HEK293T (cell line): ENCODE measurements at regions not wholly inside any gene's neighbourhood (a gene's known extent, or its start where the extent isn't known, plus 50 kb on each side); places are given as distances from the start of the nearest gene placed in this dataset.
"Not testable (repeated sequence)": the region's sequence is repeated elsewhere in the genome, so short reads cannot be mapped to it uniquely, and the experiment has no call there.

Experiments used
- CTCF ChIA-PET: fragments of 350-600 bp; formaldehyde crosslinking; extraction: SDS; loops from one replicate; lab custom pipeline; 2021; ENCODE audit warnings: antibody characterized with exemption, inconsistent platforms; lab: Yijun Ruan, JAX
- POLR2A ChIA-PET: fragments of 350-600 bp; formaldehyde crosslinking; extraction: SDS; loops from one replicate; lab custom pipeline; 2020; ENCODE audit warnings: antibody characterized with exemption, inconsistent platforms; lab: Yijun Ruan, JAX
- DNase-seq: peaks from one replicate; pipeline ENCODE4 v3.0.0; 2012; ENCODE audit warnings: mixed read lengths; ENCODE audit errors: extremely low spot score
- ARNT ChIP-seq: fragments of 450-650 bp; IDR thresholded peaks from 2 replicates; pipeline ENCODE4 v1.6.1; 2017; ENCODE audit warnings: mild to moderate bottlenecking
- BHLHE40 ChIP-seq: fragments of 450-650 bp; IDR thresholded peaks from 2 replicates; pipeline ENCODE4 v1.6.1; 2016; ENCODE audit warnings: mild to moderate bottlenecking, moderate library complexity, borderline replicate concordance
- CTBP1 ChIP-seq: fragments of 450-650 bp; IDR thresholded peaks from 2 replicates; pipeline ENCODE4 v1.6.1; 2016; ENCODE audit warnings: borderline replicate concordance
- ELF4 ChIP-seq: fragments of 450-650 bp; IDR thresholded peaks from 2 replicates; pipeline ENCODE4 v1.6.1; 2017; ENCODE audit warnings: antibody characterized with exemption
- FOXA1 ChIP-seq: fragments of 450-650 bp; IDR thresholded peaks from 2 replicates; pipeline ENCODE4 v1.6.1; 2016; ENCODE audit warnings: mild to moderate bottlenecking
- FOXK2 ChIP-seq: fragments of 450-650 bp; IDR thresholded peaks from 2 replicates; pipeline ENCODE4 v1.6.1; 2016; ENCODE audit warnings: mild to moderate bottlenecking
- FOXM1 ChIP-seq: fragments of 450-650 bp; IDR thresholded peaks from 2 replicates; pipeline ENCODE4 v1.6.1; 2017; ENCODE audit warnings: mild to moderate bottlenecking, borderline replicate concordance
- HDGF ChIP-seq: fragments of 450-650 bp; IDR thresholded peaks from 2 replicates; pipeline ENCODE4 v1.6.1; 2017; ENCODE audit warnings: antibody characterized with exemption, borderline replicate concordance
- L3MBTL2 ChIP-seq: fragments of 450-650 bp; conservative IDR thresholded peaks from 2 replicates; pipeline ENCODE4 v1.6.1; 2016; ENCODE audit warnings: mild to moderate bottlenecking
- LEF1 ChIP-seq: fragments of 450-650 bp; IDR thresholded peaks from 2 replicates; pipeline ENCODE4 v1.6.1; 2017; ENCODE audit warnings: mild to moderate bottlenecking, borderline replicate concordance
- NFRKB ChIP-seq: fragments of 450-650 bp; IDR thresholded peaks from 2 replicates; pipeline ENCODE4 v1.6.1; 2016; ENCODE audit warnings: mild to moderate bottlenecking, moderate library complexity
- PKNOX1 ChIP-seq: fragments of 450-650 bp; IDR thresholded peaks from 2 replicates; pipeline ENCODE4 v1.6.1; 2016
- SP1 ChIP-seq: fragments of 450-650 bp; IDR thresholded peaks from 2 replicates; pipeline ENCODE4 v1.6.1; 2017
- SUZ12 ChIP-seq: fragments of 450-650 bp; IDR thresholded peaks from 2 replicates; pipeline ENCODE4 v1.6.1; 2016; ENCODE audit warnings: mild to moderate bottlenecking
- TARDBP ChIP-seq: fragments of 450-650 bp; IDR thresholded peaks from 2 replicates; pipeline ENCODE4 v1.6.1; 2016
- ZNF384 ChIP-seq: fragments of 450-650 bp; IDR thresholded peaks from 2 replicates; pipeline ENCODE4 v1.6.1; 2016

DNA sequence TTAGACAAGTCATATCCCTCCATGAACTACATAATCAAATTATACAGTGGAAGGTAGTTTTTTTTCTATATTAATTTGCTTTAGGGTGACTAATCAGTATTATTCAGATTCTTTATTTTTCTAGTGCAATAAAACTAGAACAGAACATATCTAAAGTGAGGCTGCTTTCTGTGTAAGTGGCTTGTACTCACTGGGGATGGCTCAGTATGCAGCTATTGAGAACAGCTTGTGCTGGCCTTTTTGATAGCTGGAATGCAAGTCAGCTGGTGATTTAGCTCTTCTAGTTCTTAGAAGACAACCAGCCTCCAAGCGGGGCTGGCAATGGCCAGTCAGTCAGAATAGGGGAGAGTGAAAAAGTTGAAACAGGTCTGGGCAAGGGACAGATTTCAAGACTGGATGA lies 119.4 kb downstream of the BLID start:
- no peak for DNase-seq
- CTCF ChIA-PET, result no interaction called here
- POLR2A ChIA-PET, result no interaction called here
- TF ChIP-seq ZNF384, result no peak
- TF ChIP-seq FOXK2, result no peak
- no peak for TF ChIP-seq FOXA1
- TF ChIP-seq TARDBP, result no peak

DNA sequence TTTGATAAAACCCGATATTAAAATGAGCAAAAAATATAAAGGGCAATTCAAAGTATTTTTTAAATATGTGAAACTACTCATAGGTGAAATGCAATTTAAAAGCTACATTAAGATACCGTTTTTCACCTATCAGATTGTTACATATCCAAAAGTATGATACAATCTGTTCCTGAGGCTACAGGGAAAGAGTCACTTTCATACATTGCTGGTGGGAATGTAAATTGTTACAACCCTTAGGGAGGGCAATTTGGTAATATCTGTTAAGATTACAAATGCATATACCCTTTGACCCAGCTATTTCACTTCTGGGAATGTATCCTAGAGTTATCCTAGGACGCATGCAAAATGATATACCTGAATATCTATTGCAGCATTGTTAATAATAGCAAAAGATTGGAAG lies 132.1 kb downstream of the BLID start:
- ChIA-PET CTCF (interaction anchor here (0.6 kb wide), 1 partner anchor 18 kb away, joined by 3 read pairs; no protein-coding TSS in a partner anchor), POLR2A (no interaction called here)
- TF ChIP-seq ZNF384 (no peak), ARNT (no peak), PKNOX1 (no peak), L3MBTL2 (no peak), LEF1 (no peak), FOXM1 (no peak), HDGF (no peak), CTBP1 (no peak), SP1 (no peak), BHLHE40 (no peak), TARDBP (no peak), FOXK2 (no peak), FOXA1 (no peak), NFRKB (no peak), SUZ12 (no peak), ELF4 (no peak)
- DNase-seq, result no peak

DNA sequence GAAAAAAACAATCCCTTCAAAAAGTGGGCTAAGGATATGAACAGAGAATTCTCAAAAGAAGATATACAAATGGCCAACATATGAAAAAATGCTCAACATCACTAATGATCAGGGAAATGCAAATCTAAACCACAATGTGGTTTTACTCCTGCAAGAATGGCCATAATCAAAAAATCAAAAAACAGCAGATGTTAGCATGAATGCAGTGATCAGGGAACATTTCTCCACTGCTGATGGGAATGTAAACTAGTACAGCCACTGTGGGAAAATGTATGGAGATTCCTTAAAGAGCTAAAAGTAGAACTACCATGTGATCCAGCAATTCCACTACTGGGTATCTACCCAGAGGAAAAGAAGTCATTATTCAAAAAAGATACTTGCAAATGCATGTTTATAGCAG lies 138.1 kb downstream of the BLID start:
- DNase-seq, CTCF ChIA-PET, POLR2A ChIA-PET: not testable (repeated sequence)

GRCh38 chr11:121968638-121969037 lies 147.4 kb downstream of the BLID start:
- ChIA-PET POLR2A (no interaction called here), CTCF (no interaction called here)
- no peak for TF ChIP-seq ARNT
- TF ChIP-seq BHLHE40, result no peak
- TF ChIP-seq ZNF384, result no peak
- TF ChIP-seq HDGF, result no peak
- TF ChIP-seq ELF4, result no peak
- TF ChIP-seq CTBP1, result no peak
- TF ChIP-seq TARDBP, result no peak
- TF ChIP-seq NFRKB, result no peak
- DNase-seq, result no peak

DNA sequence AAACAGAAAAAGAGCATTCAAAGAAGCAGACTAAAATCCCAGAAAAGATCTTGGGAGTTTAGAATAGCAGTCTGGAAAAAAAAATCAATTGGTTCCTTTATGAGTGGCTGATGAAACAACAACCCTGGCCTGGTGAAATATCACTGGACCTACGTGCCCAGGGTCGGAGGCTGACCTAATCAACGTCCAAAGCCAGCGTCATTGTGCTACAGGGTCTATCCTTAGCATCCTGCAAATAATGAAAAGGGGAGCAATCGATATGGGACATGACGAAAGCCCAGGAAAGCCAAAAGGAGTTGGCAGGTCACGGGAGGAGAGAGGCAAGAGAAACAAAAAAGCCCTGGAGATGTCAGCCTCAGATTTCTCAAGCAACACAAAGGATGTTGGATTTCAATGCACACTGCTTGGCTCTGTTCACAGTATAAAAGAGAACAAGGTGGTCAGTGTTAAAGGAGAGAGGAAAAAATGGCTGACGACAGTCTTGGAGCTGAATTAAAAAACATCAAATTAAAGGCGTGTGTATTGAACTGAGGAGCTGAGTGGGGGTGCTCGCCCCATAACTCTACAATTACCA lies 148.8 kb downstream of the BLID start:
- no peak for DNase-seq
- CTCF ChIA-PET, result no interaction called here
- POLR2A ChIA-PET, result no interaction called here
- TF ChIP-seq LEF1, result no peak
- TF ChIP-seq ZNF384, result no peak
- no peak for TF ChIP-seq TARDBP
- TF ChIP-seq ELF4, result no peak
- no peak for TF ChIP-seq BHLHE40
- TF ChIP-seq ARNT, result no peak
- TF ChIP-seq CTBP1, result no peak
- no peak for TF ChIP-seq PKNOX1
- no peak for TF ChIP-seq FOXA1
- no peak for TF ChIP-seq FOXM1
- no peak for TF ChIP-seq SP1
- no peak for TF ChIP-seq SUZ12
- TF ChIP-seq HDGF, result no peak
- no peak for TF ChIP-seq NFRKB
- TF ChIP-seq FOXK2, result no peak
- no peak for TF ChIP-seq L3MBTL2

GRCh38 chr11:121965330-121965729 lies 150.7 kb downstream of the BLID start:
- no peak for DNase-seq
- no peak for TF ChIP-seq ZNF384
- no peak for TF ChIP-seq TARDBP
- TF ChIP-seq PKNOX1, result no peak
- no peak for TF ChIP-seq ARNT
- TF ChIP-seq FOXA1, result no peak
- no peak for TF ChIP-seq CTBP1
- no peak for TF ChIP-seq ELF4
- no peak for TF ChIP-seq LEF1
- CTCF ChIA-PET, result interaction anchor here (0.6 kb wide), 1 partner anchor 21 kb away, joined by 3 read pairs; no protein-coding TSS in a partner anchor
- POLR2A ChIA-PET, result no interaction called here

- DNase-seq, result no peak
- ChIA-PET POLR2A (no interaction called here), CTCF (no interaction called here)
- no peak for TF ChIP-seq NFRKB
- no peak for TF ChIP-seq L3MBTL2
- no peak for TF ChIP-seq TARDBP
- TF ChIP-seq SP1, result no peak
- TF ChIP-seq FOXA1, result no peak
- no peak for TF ChIP-seq HDGF
- no peak for TF ChIP-seq ZNF384
These were observed 151.4 kb downstream of the BLID start for GRCh38 chr11:121964591-121964990.

GRCh38 chr11:121963846-121964245 lies 152.2 kb downstream of the BLID start:
- CTCF ChIA-PET, POLR2A ChIA-PET, DNase-seq: not testable (repeated sequence)
